OCI-LY7 (cell line): ENCODE measurements at regions not wholly inside any gene's neighbourhood (a gene's known extent, or its start where the extent isn't known, plus 50 kb on each side); places are given as distances from the start of the nearest gene placed in this dataset.
"Not testable (repeated sequence)": the region's sequence is repeated elsewhere in the genome, so short reads cannot be mapped to it uniquely, and the experiment has no call there.

Source experiments
- BruUV-seq: library from RNA; stranded (reverse); fragments of 400-500 nt; replicated peaks from 2 replicates; lab custom pipeline; 2021; lab: Mats Ljungman, UMichigan
- CTCF ChIA-PET: fragments of 300-600 bp; sonication (Branson Sonifier 250); formaldehyde crosslinking; loops from one replicate; lab custom pipeline; 2022; ENCODE audit warnings: antibody characterized with exemption; ENCODE audit not compliant: unreplicated experiment; lab: Charles Lee
- POLR2A ChIA-PET: fragments of 300-600 bp; sonication (Branson Sonifier 250); formaldehyde crosslinking; loops from one replicate; lab custom pipeline; 2022; ENCODE audit warnings: antibody characterized with exemption; lab: Charles Lee
- DNase-seq: peaks from one replicate; pipeline ENCODE4 v3.0.0-alpha.2; 2015; ENCODE audit warnings: low spot score
- H2AFZ ChIP-seq: fragments of 200-600 bp; sonication (generic), shearing (Covaris generic); 2 replicates; pipeline ENCODE4 v1.6.1; 2014; ENCODE audit warnings: mild to moderate bottlenecking, antibody characterized with exemption, low read length, moderate library complexity
- H3K27ac ChIP-seq: fragments of 200-600 bp; sonication (generic); 2 replicates; pipeline ENCODE4 v1.5.1; 2014; ENCODE audit warnings: mixed run types, low read depth, mild to moderate bottlenecking, moderate library complexity, low read length, inconsistent platforms; ENCODE audit not compliant: poor library complexity, severe bottlenecking
- H3K36me3 ChIP-seq: fragments of 200-600 bp; sonication (generic); 2 replicates; pipeline ENCODE4 v1.6.1; 2014; ENCODE audit warnings: mild to moderate bottlenecking, antibody characterized with exemption, low read length, moderate library complexity, mixed read lengths; ENCODE audit not compliant: insufficient read depth
- H3K4me1 ChIP-seq: fragments of 200-600 bp; sonication (generic); 2 replicates; pipeline ENCODE4 v1.5.1; 2014; ENCODE audit warnings: mild to moderate bottlenecking, low read length; ENCODE audit not compliant: insufficient read depth, poor library complexity, severe bottlenecking
- H3K4me2 ChIP-seq: fragments of 200-600 bp; sonication (generic); 2 replicates; pipeline ENCODE4 v1.6.1; 2014; ENCODE audit warnings: mild to moderate bottlenecking, low read length
- H3K4me3 ChIP-seq: fragments of 200-600 bp; sonication (generic); 2 replicates; pipeline ENCODE4 v1.5.1; 2014; ENCODE audit warnings: mild to moderate bottlenecking, low read depth, low read length; ENCODE audit not compliant: poor library complexity, severe bottlenecking
- H3K79me2 ChIP-seq: fragments of 200-600 bp; sonication (generic); 2 replicates; pipeline ENCODE4 v1.6.1; 2016; ENCODE audit warnings: low read depth, mild to moderate bottlenecking, low read length, moderate library complexity, mixed read lengths; ENCODE audit not compliant: insufficient read depth
- H3K9me2 ChIP-seq: fragments of 200-600 bp; sonication (generic); 2 replicates; pipeline ENCODE4 v1.6.1; 2016; ENCODE audit warnings: mild to moderate bottlenecking, low read length, mixed read lengths; ENCODE audit not compliant: insufficient read depth
- H3K9me3 ChIP-seq: fragments of 200-600 bp; sonication (generic); 2 replicates; pipeline ENCODE4 v1.6.1; 2014; ENCODE audit warnings: mild to moderate bottlenecking, mixed run types, low read length, mixed read lengths
- H4K20me1 ChIP-seq: fragments of 200-600 bp; sonication (generic); 2 replicates; pipeline ENCODE4 v1.6.1; 2014; ENCODE audit warnings: mild to moderate bottlenecking, antibody characterized with exemption, low read length, moderate library complexity, mixed read lengths; ENCODE audit not compliant: insufficient read depth
- CTCF ChIP-seq: fragments of 200-600 bp; sonication (generic); conservative IDR thresholded peaks from 2 replicates; pipeline ENCODE4 v1.5.1; 2014; ENCODE audit warnings: mild to moderate bottlenecking, antibody characterized with exemption, low read length, moderate library complexity, mixed read lengths
- EZH2phosphoT487 ChIP-seq: fragments of 200-600 bp; sonication (generic); IDR thresholded peaks from 2 replicates; pipeline ENCODE4 v1.6.1; 2018; ENCODE audit warnings: low read depth, borderline replicate concordance, mild to moderate bottlenecking, mixed run types, antibody characterized with exemption, low read length, moderate library complexity, mixed read lengths
- intact Hi-C: fragments of 100-400 bp; cut with micrococcal nuclease; formaldehyde crosslinking; loops from one replicate; pipeline ENCODE4 v1.10.0; 2022; ENCODE audit not compliant: unreplicated experiment

- no TSS peak for BruUV-seq
- Histone ChIP-seq H3K27ac (no peak overlapping the region), H3K79me2 (no peaks in the 10 kb centered on the region), H3K4me2 (no peak overlapping the region), H2AFZ (no peak overlapping the region), H3K36me3 (no peaks in the 10 kb centered on the region), H3K9me2 (no peaks in the 10 kb centered on the region), H4K20me1 (no peaks in the 10 kb centered on the region), H3K4me1 (no peaks in the 10 kb centered on the region), H3K4me3 (no peak overlapping the region), H3K9me3 (no peaks in the 10 kb centered on the region)
- DNase-seq, result no peak
- intact Hi-C loops, result no loop called here
- ChIA-PET CTCF (no interaction called here), POLR2A (no interaction called here)
- TF ChIP-seq EZH2phosphoT487, result no peak
- TF ChIP-seq CTCF, result no peak
Observed at GRCh38 chr18:11367351-11367750, 218.0 kb upstream of the PIEZO2 start.

GRCh38 chr18:11366410-11366809 lies 217.0 kb upstream of the PIEZO2 start:
- H3K4me1 ChIP-seq, result no peaks in the 10 kb centered on the region
- TF ChIP-seq EZH2phosphoT487 (no peak), CTCF (no peak)
- no peak for DNase-seq
- ChIA-PET POLR2A (no interaction called here), CTCF (no interaction called here)
- H4K20me1 ChIP-seq, result no peaks in the 10 kb centered on the region
- intact Hi-C loops, result no loop called here
- H2AFZ ChIP-seq, result no peak overlapping the region
- no peaks in the 10 kb centered on the region for H3K36me3 ChIP-seq
- no TSS peak for BruUV-seq
- H3K4me3 ChIP-seq, result no peak overlapping the region
- no peaks in the 10 kb centered on the region for H3K9me3 ChIP-seq
- H3K4me2 ChIP-seq, result no peak overlapping the region
- no peaks in the 10 kb centered on the region for H3K79me2 ChIP-seq
- no peaks in the 10 kb centered on the region for H3K9me2 ChIP-seq
- no peak overlapping the region for H3K27ac ChIP-seq

- POLR2A ChIA-PET, result no interaction called here
- TF ChIP-seq CTCF (no peak), EZH2phosphoT487 (no peak)
- Histone ChIP-seq H3K4me1 (no peaks in the 10 kb centered on the region), H3K9me2 (no peaks in the 10 kb centered on the region), H2AFZ (no peak overlapping the region), H3K27ac (no peak overlapping the region), H3K36me3 (no peaks in the 10 kb centered on the region), H3K4me3 (no peak overlapping the region), H4K20me1 (no peaks in the 10 kb centered on the region), H3K79me2 (no peaks in the 10 kb centered on the region), H3K9me3 (no peaks in the 10 kb centered on the region), H3K4me2 (no peak overlapping the region)
- CTCF ChIA-PET, result no interaction called here
- BruUV-seq, result no TSS peak
- DNase-seq, result no peak
- intact Hi-C loops, result no loop called here
Observed at GRCh38 chr18:11362856-11363255, 213.5 kb upstream of the PIEZO2 start.

GRCh38 chr18:11361862-11362261 lies 212.5 kb upstream of the PIEZO2 start:
- H3K36me3 ChIP-seq, BruUV-seq, H3K27ac ChIP-seq, H3K4me3 ChIP-seq, DNase-seq, H2AFZ ChIP-seq, intact Hi-C loops, H3K79me2 ChIP-seq, CTCF ChIA-PET, H3K4me2 ChIP-seq, H3K9me3 ChIP-seq, H3K9me2 ChIP-seq, H3K4me1 ChIP-seq, H4K20me1 ChIP-seq: not testable (repeated sequence)
- POLR2A ChIA-PET, result interaction anchor here (0.7 kb wide), 2 partner anchors 64 to 215 kb away, joined by 3 to 4 read pairs; no protein-coding TSS in a partner anchor
